DOHH2 (cell line): ENCODE measurements at regions not wholly inside any gene's neighbourhood (a gene's known extent, or its start where the extent isn't known, plus 50 kb on each side); places are given as distances from the start of the nearest gene placed in this dataset.

ENCODE experiments used
- H3F3A ChIP-seq: fragments of 200-600 bp; sonication (generic), shearing (Covaris generic); 2 replicates; pipeline ENCODE4 v1.6.0; 2016; ENCODE audit warnings: antibody characterized with exemption, mild to moderate bottlenecking; ENCODE audit not compliant: control insufficient read depth, insufficient read depth
- H3K27ac ChIP-seq: fragments of 200-600 bp; sonication (generic); 2 replicates; pipeline ENCODE4 v1.5.1; 2014; ENCODE audit warnings: low read depth, mild to moderate bottlenecking, low read length, moderate library complexity
- H3K27me3 ChIP-seq: fragments of 200-600 bp; sonication (generic); 2 replicates; pipeline ENCODE4 v1.6.1; 2014; ENCODE audit warnings: mild to moderate bottlenecking, low read length, mixed read lengths; ENCODE audit not compliant: control insufficient read depth
- H3K36me3 ChIP-seq: fragments of 200-600 bp; sonication (generic); 2 replicates; pipeline ENCODE4 v1.6.1; 2014; ENCODE audit warnings: mild to moderate bottlenecking, low read length, moderate library complexity, mixed read lengths; ENCODE audit not compliant: control insufficient read depth
- H3K4me1 ChIP-seq: fragments of 200-600 bp; sonication (generic); 2 replicates; pipeline ENCODE4 v1.6.1; 2014; ENCODE audit warnings: mild to moderate bottlenecking, low read length, mixed read lengths; ENCODE audit not compliant: control insufficient read depth
- H3K4me2 ChIP-seq: fragments of 200-600 bp; sonication (generic); 2 replicates; pipeline ENCODE4 v1.6.0; 2014; ENCODE audit warnings: mild to moderate bottlenecking, low read length, moderate library complexity
- H3K4me3 ChIP-seq: fragments of 200-600 bp; sonication (generic); 2 replicates; pipeline ENCODE4 v1.5.1; 2014; ENCODE audit warnings: mild to moderate bottlenecking, low read length, mixed read lengths
- H3K79me2 ChIP-seq: fragments of 200-600 bp; sonication (generic); 2 replicates; pipeline ENCODE4 v1.6.1; 2014; ENCODE audit warnings: mild to moderate bottlenecking, low read length, mixed read lengths; ENCODE audit not compliant: control insufficient read depth
- H3K9me2 ChIP-seq: fragments of 200-600 bp; sonication (generic); replicated peaks from 2 replicates; pipeline ENCODE4 v1.6.1; 2014; ENCODE audit warnings: mild to moderate bottlenecking, low read length, mixed read lengths; ENCODE audit not compliant: control insufficient read depth
- H3K9me3 ChIP-seq: fragments of 200-600 bp; sonication (generic); 2 replicates; pipeline ENCODE4 v1.6.1; 2014; ENCODE audit warnings: antibody characterized with exemption, low read length, mixed read lengths; ENCODE audit not compliant: control insufficient read depth, insufficient read depth
- H4K20me1 ChIP-seq: fragments of 200-600 bp; sonication (generic); 2 replicates; pipeline ENCODE4 v1.6.0; 2014; ENCODE audit warnings: low read depth, mild to moderate bottlenecking, antibody characterized with exemption, low read length, moderate library complexity; ENCODE audit not compliant: control insufficient read depth, insufficient read depth
- EZH2phosphoT487 ChIP-seq: fragments of 200-600 bp; sonication (generic); IDR thresholded peaks from 2 replicates; pipeline ENCODE4 v1.6.1; 2017; ENCODE audit warnings: borderline replicate concordance, mild to moderate bottlenecking, antibody characterized with exemption, low read length, moderate library complexity, mixed read lengths
- TF ChIP-seq, protein P1 (sequence below): fragments of 200-600 bp; sonication (generic); IDR thresholded peaks from one replicate; pipeline ENCODE4 v1.5.1; 2014; ENCODE audit warnings: antibody characterized with exemption, mild to moderate bottlenecking, low read depth, low read length; ENCODE audit not compliant: poor library complexity, severe bottlenecking

DNA sequence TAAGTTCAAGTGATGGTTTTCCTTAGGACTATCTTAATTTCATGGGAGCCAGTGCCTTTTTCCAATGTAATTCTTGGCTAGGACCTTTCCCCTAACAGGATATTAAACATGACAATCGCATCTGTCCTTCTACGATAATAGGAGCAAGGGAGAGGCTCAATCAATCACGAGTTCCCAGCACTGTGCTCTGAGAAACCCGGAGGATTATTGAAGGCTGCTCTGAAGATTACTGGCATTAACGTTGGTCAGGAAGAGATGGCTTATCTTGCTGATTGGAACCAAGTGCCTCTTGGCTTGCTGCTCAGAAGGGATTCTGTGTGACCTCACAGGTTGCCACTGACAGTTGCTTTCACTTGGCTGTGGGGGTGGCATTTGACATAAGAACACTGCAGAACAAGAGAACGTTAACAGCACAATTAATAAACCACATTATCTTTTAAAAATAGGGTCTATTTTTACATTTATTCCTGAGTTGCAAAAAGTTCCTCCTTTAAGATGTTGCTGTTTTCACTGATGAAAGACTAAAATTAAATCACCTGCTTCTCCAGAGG is 252.1 kb upstream of the TAC1 start:
- no peak for TF ChIP-seq EZH2phosphoT487
- TF ChIP-seq, protein P1, sequence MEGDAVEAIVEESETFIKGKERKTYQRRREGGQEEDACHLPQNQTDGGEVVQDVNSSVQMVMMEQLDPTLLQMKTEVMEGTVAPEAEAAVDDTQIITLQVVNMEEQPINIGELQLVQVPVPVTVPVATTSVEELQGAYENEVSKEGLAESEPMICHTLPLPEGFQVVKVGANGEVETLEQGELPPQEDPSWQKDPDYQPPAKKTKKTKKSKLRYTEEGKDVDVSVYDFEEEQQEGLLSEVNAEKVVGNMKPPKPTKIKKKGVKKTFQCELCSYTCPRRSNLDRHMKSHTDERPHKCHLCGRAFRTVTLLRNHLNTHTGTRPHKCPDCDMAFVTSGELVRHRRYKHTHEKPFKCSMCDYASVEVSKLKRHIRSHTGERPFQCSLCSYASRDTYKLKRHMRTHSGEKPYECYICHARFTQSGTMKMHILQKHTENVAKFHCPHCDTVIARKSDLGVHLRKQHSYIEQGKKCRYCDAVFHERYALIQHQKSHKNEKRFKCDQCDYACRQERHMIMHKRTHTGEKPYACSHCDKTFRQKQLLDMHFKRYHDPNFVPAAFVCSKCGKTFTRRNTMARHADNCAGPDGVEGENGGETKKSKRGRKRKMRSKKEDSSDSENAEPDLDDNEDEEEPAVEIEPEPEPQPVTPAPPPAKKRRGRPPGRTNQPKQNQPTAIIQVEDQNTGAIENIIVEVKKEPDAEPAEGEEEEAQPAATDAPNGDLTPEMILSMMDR = no peak
- Histone ChIP-seq H3K4me3 (no peak overlapping the region), H3K27me3 (peaks cover 3% of the 10 kb centered on the region; the same call in 1 of the 2 replicates), H3K4me2 (no peak overlapping the region), H3K9me2 (no peaks in the 10 kb centered on the region), H4K20me1 (no peaks in the 10 kb centered on the region), H3K36me3 (no peaks in the 10 kb centered on the region), H3K4me1 (no peaks in the 10 kb centered on the region), H3K79me2 (no peaks in the 10 kb centered on the region), H3K27ac (no peak overlapping the region), H3K9me3 (no peaks in the 10 kb centered on the region), H3F3A (no peaks in the 10 kb centered on the region)

DNA sequence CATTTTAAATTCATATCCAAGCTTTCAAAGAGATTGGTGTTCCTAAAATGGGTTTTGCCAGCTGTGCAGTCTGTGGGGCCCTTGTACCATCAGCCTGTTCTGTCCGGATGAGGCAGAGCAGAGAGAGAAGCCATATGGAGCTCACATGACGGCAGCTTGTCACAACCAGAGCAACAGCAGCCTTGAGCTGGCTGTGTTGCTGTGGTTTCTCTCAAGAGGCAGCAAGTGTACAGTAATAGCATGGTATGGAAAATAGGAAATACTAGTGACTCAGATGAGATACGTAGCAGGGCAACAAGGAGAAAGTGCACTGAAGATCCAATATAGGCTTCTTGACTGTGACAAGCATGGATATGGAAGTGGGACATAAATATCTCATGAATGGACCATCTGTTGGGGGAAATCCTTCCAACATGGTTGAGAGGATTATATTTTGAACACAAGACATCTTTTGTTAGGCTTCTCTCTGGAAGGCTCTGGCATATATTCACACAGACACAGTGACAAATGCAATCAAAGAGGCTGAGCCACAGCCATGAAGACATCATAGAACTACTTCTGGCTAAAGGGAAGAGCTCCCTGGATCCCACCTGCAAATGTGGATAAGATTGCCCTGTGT is 251.0 kb upstream of the TAC1 start:
- TF ChIP-seq EZH2phosphoT487 = no peak
- TF ChIP-seq, protein P1 = no peak

DNA sequence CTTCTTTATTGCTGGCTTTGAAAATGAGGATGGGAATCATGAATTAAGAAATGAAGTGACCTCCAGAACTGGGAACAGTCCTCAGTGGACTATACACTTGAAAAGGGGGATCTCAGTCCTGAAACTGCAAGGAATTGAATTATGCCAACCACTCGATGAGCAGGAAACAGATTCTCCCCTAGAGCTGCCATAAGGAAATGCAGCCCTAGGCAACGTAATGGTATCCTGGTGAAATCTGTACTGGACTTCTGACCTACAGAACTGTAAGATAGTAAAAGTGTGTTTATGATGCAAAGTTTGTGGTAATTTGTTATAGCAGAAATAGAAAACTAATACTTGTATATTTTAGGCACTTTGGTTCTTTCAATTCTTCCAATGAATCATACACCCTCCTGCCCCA is 236.4 kb upstream of the TAC1 start:
- H3F3A ChIP-seq = no peaks in the 10 kb centered on the region
- no peaks in the 10 kb centered on the region for H3K9me2 ChIP-seq
- no peaks in the 10 kb centered on the region for H3K79me2 ChIP-seq
- H3K4me1 ChIP-seq = no peaks in the 10 kb centered on the region
- no peak overlapping the region for H3K4me3 ChIP-seq
- H4K20me1 ChIP-seq = no peaks in the 10 kb centered on the region
- H3K9me3 ChIP-seq = no peaks in the 10 kb centered on the region
- H3K36me3 ChIP-seq = no peaks in the 10 kb centered on the region
- TF ChIP-seq EZH2phosphoT487 = no peak
- TF ChIP-seq, protein P1 = no peak
- H3K27ac ChIP-seq = no peak overlapping the region
- no peaks in the 10 kb centered on the region for H3K27me3 ChIP-seq
- H3K4me2 ChIP-seq = no peak overlapping the region

More for the DNA sequence above, 251.0 kb upstream of the TAC1 start:
- Histone ChIP-seq H4K20me1 (no peaks in the 10 kb centered on the region), H3K79me2 (no peaks in the 10 kb centered on the region), H3K36me3 (no peaks in the 10 kb centered on the region), H3K4me2 (no peak overlapping the region), H3K4me1 (no peaks in the 10 kb centered on the region), H3K9me3 (no peaks in the 10 kb centered on the region), H3K27ac (no peak overlapping the region), H3K27me3 (peaks cover 3% of the 10 kb centered on the region; the same call in 1 of the 2 replicates), H3K4me3 (no peak overlapping the region), H3K9me2 (no peaks in the 10 kb centered on the region), H3F3A (no peaks in the 10 kb centered on the region)
